T1000 (cell line): ENCODE measurements at regions not wholly inside any gene's neighbourhood (a gene's known extent, or its start where the extent isn't known, plus 50 kb on each side); places are given as distances from the start of the nearest gene placed in this dataset.

Experiments used
- DNase-seq: peaks from one replicate; lab custom pipeline; 2025; ENCODE audit warnings: mixed read lengths; lab: John Stamatoyannopoulos, UW

- DNase-seq, result no peak
Measured at GRCh38 chr14:100399052-100399849, 76.1 kb downstream of the SLC25A47 start.

GRCh38 chr14:100400115-100400514 lies 77.0 kb downstream of the SLC25A47 start:
- DNase-seq, result no peak

GRCh38 chr14:100401031-100401692 lies 78.0 kb downstream of the SLC25A47 start:
- DNase-seq, result no peak

- DNase-seq, result no peak
Measured at GRCh38 chr14:100401792-100402191, 78.7 kb downstream of the SLC25A47 start.

- DNase-seq, result no peak
Measured at GRCh38 chr14:100402631-100403030, 79.5 kb downstream of the SLC25A47 start.

GRCh38 chr14:100403105-100403504 lies 80.0 kb downstream of the SLC25A47 start:
- no peak for DNase-seq

- no peak for DNase-seq
Measured at GRCh38 chr14:100403802-100404365, 80.7 kb downstream of the SLC25A47 start.

- DNase-seq, result no peak
Measured at GRCh38 chr14:100404419-100404818, 81.3 kb downstream of the SLC25A47 start.

- no peak for DNase-seq
Measured at GRCh38 chr14:100405760-100406455, 82.8 kb downstream of the SLC25A47 start.

- DNase-seq, result no peak
Measured at GRCh38 chr14:100406505-100407131, 83.5 kb downstream of the SLC25A47 start.

- DNase-seq, result no peak
Measured at GRCh38 chr14:100407376-100408102, 84.4 kb downstream of the SLC25A47 start.

GRCh38 chr14:100408350-100409002 lies 85.3 kb downstream of the SLC25A47 start:
- no peak for DNase-seq

- no peak for DNase-seq
Measured at GRCh38 chr14:100409003-100409360, 85.8 kb downstream of the SLC25A47 start.

- DNase-seq, result no peak
Measured at GRCh38 chr14:100409651-100410050, 86.5 kb downstream of the SLC25A47 start.

GRCh38 chr14:100410056-100410565 lies 87.0 kb downstream of the SLC25A47 start:
- no peak for DNase-seq

GRCh38 chr14:100413699-100414098 lies 90.6 kb downstream of the SLC25A47 start:
- DNase-seq, result no peak

- DNase-seq, result no peak
Measured at GRCh38 chr14:100415226-100415625, 92.1 kb downstream of the SLC25A47 start.

GRCh38 chr14:100416081-100416680 lies 93.0 kb downstream of the SLC25A47 start:
- DNase-seq, result no peak

GRCh38 chr14:100416921-100417860 lies 94.1 kb downstream of the SLC25A47 start:
- DNase-seq, result peak; percentile 67
